HL-60 (cell line): ENCODE measurements at regions not wholly inside any gene's neighbourhood (a gene's known extent, or its start where the extent isn't known, plus 50 kb on each side); places are given as distances from the start of the nearest gene placed in this dataset.

Experiments used
- POLR2AphosphoS5 ChIP-seq: IDR thresholded peaks from 2 replicates; pipeline ENCODE4 v1.6.1; 2012; ENCODE audit warnings: low read depth
- REST ChIP-seq: IDR thresholded peaks from 2 replicates; pipeline ENCODE4 v1.6.1; 2012; ENCODE audit warnings: low read depth; ENCODE audit not compliant: insufficient replicate concordance
- TF ChIP-seq, protein P1 (sequence below): IDR thresholded peaks from one replicate; pipeline ENCODE4 v1.5.1; 2011; ENCODE audit warnings: low read length, control low read depth, inconsistent platforms; ENCODE audit not compliant: insufficient read depth

GRCh38 chr2:83115606-83116005 lies 1343.5 kb downstream of the SUCLG1 start:
- TF ChIP-seq, protein P1, sequence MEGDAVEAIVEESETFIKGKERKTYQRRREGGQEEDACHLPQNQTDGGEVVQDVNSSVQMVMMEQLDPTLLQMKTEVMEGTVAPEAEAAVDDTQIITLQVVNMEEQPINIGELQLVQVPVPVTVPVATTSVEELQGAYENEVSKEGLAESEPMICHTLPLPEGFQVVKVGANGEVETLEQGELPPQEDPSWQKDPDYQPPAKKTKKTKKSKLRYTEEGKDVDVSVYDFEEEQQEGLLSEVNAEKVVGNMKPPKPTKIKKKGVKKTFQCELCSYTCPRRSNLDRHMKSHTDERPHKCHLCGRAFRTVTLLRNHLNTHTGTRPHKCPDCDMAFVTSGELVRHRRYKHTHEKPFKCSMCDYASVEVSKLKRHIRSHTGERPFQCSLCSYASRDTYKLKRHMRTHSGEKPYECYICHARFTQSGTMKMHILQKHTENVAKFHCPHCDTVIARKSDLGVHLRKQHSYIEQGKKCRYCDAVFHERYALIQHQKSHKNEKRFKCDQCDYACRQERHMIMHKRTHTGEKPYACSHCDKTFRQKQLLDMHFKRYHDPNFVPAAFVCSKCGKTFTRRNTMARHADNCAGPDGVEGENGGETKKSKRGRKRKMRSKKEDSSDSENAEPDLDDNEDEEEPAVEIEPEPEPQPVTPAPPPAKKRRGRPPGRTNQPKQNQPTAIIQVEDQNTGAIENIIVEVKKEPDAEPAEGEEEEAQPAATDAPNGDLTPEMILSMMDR = no peak
- no peak for TF ChIP-seq POLR2AphosphoS5
- TF ChIP-seq REST = no peak
